ENCODE measurements at regions not wholly inside any gene's neighbourhood (a gene's known extent, or its start where the extent isn't known, plus 50 kb on each side); places are given as distances from the start of the nearest gene placed in this dataset.

- H3K4me3 ChIP-seq (ENCODE audit: low read depth, low read length) = no peak overlapping the region
- no peak for TF ChIP-seq CTCF (conservative IDR thresholded peaks at IDR 0.05; ENCODE audit: low read depth, low read length)
- DNase-seq (ENCODE audit: low read depth) = no peak
These were observed 137.6 kb upstream of the RNPC3 start for GRCh38 chr1:103387898-103388297.

GRCh38 chr1:103373991-103374390 is 151.5 kb upstream of the RNPC3 start:
- H3K4me3 ChIP-seq (ENCODE audit: low read depth, low read length) = no peak overlapping the region
- no peak for DNase-seq (ENCODE audit: low read depth)
- no peak for TF ChIP-seq CTCF (conservative IDR thresholded peaks at IDR 0.05; ENCODE audit: low read depth, low read length)

- no peak for DNase-seq (ENCODE audit: low read depth)
- no peak for TF ChIP-seq CTCF (conservative IDR thresholded peaks at IDR 0.05; ENCODE audit: low read depth, low read length)
These were observed 152.6 kb upstream of the RNPC3 start for GRCh38 chr1:103372866-103373265.

GRCh38 chr1:103371234-103371633 is 154.3 kb upstream of the RNPC3 start:
- no peak for TF ChIP-seq CTCF (conservative IDR thresholded peaks at IDR 0.05; ENCODE audit: low read depth, low read length)
- DNase-seq (ENCODE audit: low read depth) = no peak
- H3K4me3 ChIP-seq (ENCODE audit: low read depth, low read length) = no peak overlapping the region

More at GRCh38 chr1:103372866-103373265, 152.6 kb upstream of the RNPC3 start:
- no peak overlapping the region for H3K4me3 ChIP-seq (ENCODE audit: low read depth, low read length)

GRCh38 chr1:103367186-103367585 is 158.3 kb upstream of the RNPC3 start:
- H3K4me3 ChIP-seq (ENCODE audit: low read depth, low read length) = no peak overlapping the region
- no peak for DNase-seq (ENCODE audit: low read depth)
- no peak for TF ChIP-seq CTCF (conservative IDR thresholded peaks at IDR 0.05; ENCODE audit: low read depth, low read length)

- DNase-seq (ENCODE audit: low read depth) = no peak
- no peak overlapping the region for H3K4me3 ChIP-seq (ENCODE audit: low read depth, low read length)
- TF ChIP-seq CTCF (conservative IDR thresholded peaks at IDR 0.05; ENCODE audit: low read depth, low read length) = no peak
These were observed 159.5 kb upstream of the RNPC3 start for GRCh38 chr1:103365860-103366569.

- no peak for DNase-seq (ENCODE audit: low read depth)
- TF ChIP-seq CTCF (conservative IDR thresholded peaks at IDR 0.05; ENCODE audit: low read depth, low read length) = no peak
- no peak overlapping the region for H3K4me3 ChIP-seq (ENCODE audit: low read depth, low read length)
These were observed 162.5 kb upstream of the RNPC3 start for GRCh38 chr1:103363008-103363365.
